ENCODE measurements at regions not wholly inside any gene's neighbourhood (a gene's known extent, or its start where the extent isn't known, plus 50 kb on each side); places are given as distances from the start of the nearest gene placed in this dataset.

GRCh38 chr4:100889898-100890297, 372.1 kb upstream of the EMCN start:
- Histone ChIP-seq H3K9me2 (no peaks in the 10 kb centered on the region), H3K36me3 (replicated peaks in 1 of 2; ENCODE audit: control insufficient read depth in 1 of 2, insufficient read depth in 2 of 2, low read length in 1 of 2) (no peaks in the 10 kb centered on the region), H3K4me3 (ENCODE audit: low read depth in 2 of 2, low read length in 1 of 2) (no peak overlapping the region), H3K4me2 (no peak overlapping the region), H3K27ac (ENCODE audit: low read depth in 2 of 2, low read length in 1 of 2) (no peak overlapping the region), H4K20me1 (ENCODE audit: insufficient read depth) (no peaks in the 10 kb centered on the region), H3F3A (replicated peaks; ENCODE audit: insufficient read depth) (no peaks in the 10 kb centered on the region), H3K4me1 (ENCODE audit: control insufficient read depth in 1 of 2, insufficient read depth in 2 of 2, low read depth in 1 of 2, low read length in 1 of 2) (no peaks in the 10 kb centered on the region), H3K27me3 (ENCODE audit: insufficient read depth) (no peaks in the 10 kb centered on the region), H2AFZ (ENCODE audit: low read depth) (no peak overlapping the region), H3K79me2 (ENCODE audit: insufficient read depth) (no peaks in the 10 kb centered on the region), H3K9me3 (peaks cover 6% of the 10 kb centered on the region; the same call in 1 of the 2 replicates), H3K9ac (no peak overlapping the region)
- no peak for DNase-seq
- POLR2A ChIA-PET, result no interaction called here
- TF ChIP-seq SMC3 (IDR thresholded peaks at IDR 0.05; ENCODE audit: low read depth, low read length), result no peak
- no peak for TF ChIP-seq RCOR1 (IDR thresholded peaks at IDR 0.05; ENCODE audit: low read length)
- no peak for TF ChIP-seq ZBTB33 (IDR thresholded peaks at IDR 0.05; ENCODE audit: borderline replicate concordance, low read depth)
- no peak for TF ChIP-seq NRF1 (IDR thresholded peaks at IDR 0.05; ENCODE audit: low read depth, low read length)
- no peak for TF ChIP-seq GATA2 (CRISPR knock-in tag; IDR thresholded peaks at IDR 0.05)
- no peak for TF ChIP-seq SIN3A (IDR thresholded peaks at IDR 0.05; ENCODE audit: borderline replicate concordance, low read depth, low read length)
- CTCF ChIA-PET, result no interaction called here

- Histone ChIP-seq H3F3A (replicated peaks; ENCODE audit: insufficient read depth) (no peaks in the 10 kb centered on the region), H3K36me3 (replicated peaks in 1 of 2; ENCODE audit: control insufficient read depth in 1 of 2, insufficient read depth in 2 of 2, low read length in 1 of 2) (no peaks in the 10 kb centered on the region), H3K27me3 (ENCODE audit: insufficient read depth) (no peaks in the 10 kb centered on the region), H3K4me1 (ENCODE audit: control insufficient read depth in 1 of 2, insufficient read depth in 2 of 2, low read depth in 1 of 2, low read length in 1 of 2) (no peaks in the 10 kb centered on the region), H4K20me1 (ENCODE audit: insufficient read depth) (no peaks in the 10 kb centered on the region), H3K9me2 (no peaks in the 10 kb centered on the region), H3K9me3 (peaks cover 6% of the 10 kb centered on the region; the same call in 1 of the 2 replicates), H3K4me2 (no peak overlapping the region), H3K79me2 (ENCODE audit: insufficient read depth) (no peaks in the 10 kb centered on the region), H3K27ac (ENCODE audit: low read depth in 2 of 2, low read length in 1 of 2) (no peak overlapping the region), H2AFZ (ENCODE audit: low read depth) (no peak overlapping the region), H3K4me3 (ENCODE audit: low read depth in 2 of 2, low read length in 1 of 2) (no peak overlapping the region), H3K9ac (no peak overlapping the region)
- CTCF ChIA-PET, result no interaction called here
- 54% methylated on average over 2 of the region's 2 CpGs for WGBS (ENCODE audit: low lambda C conversion rate)
- POLR2A ChIA-PET, result no interaction called here
- TF ChIP-seq MAX (IDR thresholded peaks at IDR 0.05; ENCODE audit: low read depth), result no peak
- DNase-seq, result no peak
Measured at GRCh38 chr4:100889401-100889800, 371.6 kb upstream of the EMCN start.

- H3K36me3 ChIP-seq (replicated peaks in 1 of 2; ENCODE audit: control insufficient read depth in 1 of 2, insufficient read depth in 2 of 2, low read length in 1 of 2), result no peaks in the 10 kb centered on the region
- no peaks in the 10 kb centered on the region for H4K20me1 ChIP-seq (ENCODE audit: insufficient read depth)
- CTCF ChIA-PET, result no interaction called here
- no peaks in the 10 kb centered on the region for H3F3A ChIP-seq (replicated peaks; ENCODE audit: insufficient read depth)
- no peak overlapping the region for H3K27ac ChIP-seq (ENCODE audit: low read depth in 2 of 2, low read length in 1 of 2)
- peaks cover 6% of the 10 kb centered on the region; the same call in 1 of the 2 replicates for H3K9me3 ChIP-seq
- POLR2A ChIA-PET, result no interaction called here
- no peaks in the 10 kb centered on the region; a peak in 1 of 4 replicates for H3K4me1 ChIP-seq (ENCODE audit: control insufficient read depth in 1 of 2, insufficient read depth in 2 of 2, low read depth in 1 of 2, low read length in 1 of 2)
- H3K79me2 ChIP-seq (ENCODE audit: insufficient read depth), result no peaks in the 10 kb centered on the region
- H3K27me3 ChIP-seq (ENCODE audit: insufficient read depth), result no peaks in the 10 kb centered on the region
- no peak overlapping the region for H3K9ac ChIP-seq
- H3K9me2 ChIP-seq, result no peaks in the 10 kb centered on the region
- no peak overlapping the region for H3K4me3 ChIP-seq (ENCODE audit: low read depth in 2 of 2, low read length in 1 of 2)
- no peak for DNase-seq
- no peak for TF ChIP-seq SMC3 (IDR thresholded peaks at IDR 0.05; ENCODE audit: low read depth, low read length)
- no peak for TF ChIP-seq ELF1 (IDR thresholded peaks at IDR 0.05)
- TF ChIP-seq NRF1 (IDR thresholded peaks at IDR 0.05; ENCODE audit: low read depth, low read length), result no peak
- no peak for TF ChIP-seq MEF2A (IDR thresholded peaks at IDR 0.05; ENCODE audit: borderline replicate concordance, low read depth)
- TF ChIP-seq RAD21 (IDR thresholded peaks at IDR 0.05; ENCODE audit: low read length), result no peak
- no peak for TF ChIP-seq EZH2phosphoT487 (IDR thresholded peaks at IDR 0.05; ENCODE audit: borderline replicate concordance, low read depth)
- no peak for TF ChIP-seq IRF3 (IDR thresholded peaks at IDR 0.05; ENCODE audit: low read depth, low read length)
- H3K4me2 ChIP-seq, result no peak overlapping the region
- H2AFZ ChIP-seq (ENCODE audit: low read depth), result no peak overlapping the region
Measured at GRCh38 chr4:100882661-100883060, 364.8 kb upstream of the EMCN start.

Measured in SK-N-SH (cell line).